Choroid plexus epithelial cell (primary cell): ENCODE measurements at regions not wholly inside any gene's neighbourhood (a gene's known extent, or its start where the extent isn't known, plus 50 kb on each side); places are given as distances from the start of the nearest gene placed in this dataset.

Experiments
- DNase-seq: peaks from one replicate; pipeline ENCODE4 v3.0.0-alpha.2; 2010; ENCODE audit warnings: low read depth
- H3K4me3 ChIP-seq: 2 replicates; pipeline ENCODE4 v1.5.1; 2011; ENCODE audit warnings: low read depth, mild to moderate bottlenecking, control low read depth, low read length, moderate library complexity
- CTCF ChIP-seq: conservative IDR thresholded peaks from 2 replicates; pipeline ENCODE4 v1.5.1; 2011; ENCODE audit warnings: low read depth, mild to moderate bottlenecking, control low read depth, inconsistent platforms, low read length, moderate library complexity

GRCh38 chr14:45633220-45633984 is 380.4 kb upstream of the MIS18BP1 start:
- H3K4me3 ChIP-seq = no peak overlapping the region
- no peak for DNase-seq
- TF ChIP-seq CTCF = no peak

- no peak for DNase-seq
- no peak overlapping the region for H3K4me3 ChIP-seq
- no peak for TF ChIP-seq CTCF
Observed at GRCh38 chr14:45621731-45622130, 368.7 kb upstream of the MIS18BP1 start.

- DNase-seq = no peak
- no peak for TF ChIP-seq CTCF
Observed at GRCh38 chr14:45619831-45620230, 366.8 kb upstream of the MIS18BP1 start.

GRCh38 chr14:45610318-45610717 is 357.3 kb upstream of the MIS18BP1 start:
- no peak overlapping the region for H3K4me3 ChIP-seq
- DNase-seq = peak; percentile 39
- TF ChIP-seq CTCF = peak; percentile 46

More at GRCh38 chr14:45619831-45620230, 366.8 kb upstream of the MIS18BP1 start:
- no peak overlapping the region for H3K4me3 ChIP-seq

GRCh38 chr14:45587142-45587541 is 334.1 kb upstream of the MIS18BP1 start:
- H3K4me3 ChIP-seq = no peak overlapping the region
- DNase-seq = no peak
- no peak for TF ChIP-seq CTCF

- no peak for DNase-seq
- TF ChIP-seq CTCF = no peak
- no peak overlapping the region for H3K4me3 ChIP-seq
Observed at GRCh38 chr14:45559626-45560025, 306.6 kb upstream of the MIS18BP1 start.

GRCh38 chr14:45558183-45558582 is 305.2 kb upstream of the MIS18BP1 start:
- no peak for TF ChIP-seq CTCF
- DNase-seq = no peak
- no peak overlapping the region for H3K4me3 ChIP-seq
